Muscle of back (tissue), 3 donors: ENCODE measurements at regions not wholly inside any gene's neighbourhood (a gene's known extent, or its start where the extent isn't known, plus 50 kb on each side); places are given as distances from the start of the nearest gene placed in this dataset.
"Not testable (repeated sequence)": the region's sequence is repeated elsewhere in the genome, so short reads cannot be mapped to it uniquely, and the experiment has no call there.

Source experiments
- DNase-seq, 3 donors: peaks; one replicate each; pipeline versions ENCODE4 v3.0.0 to v3.0.0-alpha.2; 2013

GRCh38 chr4:143819029-143819428, 86.3 kb downstream of the GYPE start:
- DNase-seq: no peak

- not testable (repeated sequence) for DNase-seq
Observed at GRCh38 chr4:143817866-143818265, 87.5 kb downstream of the GYPE start.

- DNase-seq: not testable (repeated sequence)
Observed at GRCh38 chr4:143815375-143815774, 90.0 kb downstream of the GYPE start.

GRCh38 chr4:143813431-143814154, 91.8 kb downstream of the GYPE start:
- DNase-seq: not testable (repeated sequence)

- not testable (repeated sequence) for DNase-seq
Observed at GRCh38 chr4:143791693-143792092, 91.2 kb upstream of the FREM3 start.

- not testable (repeated sequence) for DNase-seq
Observed at GRCh38 chr4:143790425-143790824, 90.0 kb upstream of the FREM3 start.

GRCh38 chr4:143789618-143790017, 89.1 kb upstream of the FREM3 start:
- not testable (repeated sequence) for DNase-seq

- DNase-seq: no peak
Observed at GRCh38 chr4:143784567-143784966, 84.1 kb upstream of the FREM3 start.

GRCh38 chr4:143782521-143782920, 82.0 kb upstream of the FREM3 start:
- DNase-seq: no peak

- DNase-seq: peak; percentile 3 to 14 (median 10)
Observed at GRCh38 chr4:143773998-143774895, 73.8 kb upstream of the FREM3 start.

- DNase-seq: no peak
Observed at GRCh38 chr4:143771269-143771668, 70.8 kb upstream of the FREM3 start.

GRCh38 chr4:143768007-143768591, 67.6 kb upstream of the FREM3 start:
- no peak for DNase-seq

GRCh38 chr4:143763587-143763986, 63.1 kb upstream of the FREM3 start:
- DNase-seq: no peak

GRCh38 chr4:143762511-143762910, 62.0 kb upstream of the FREM3 start:
- no peak for DNase-seq
